Coronary artery (tissue), 2 donors: ENCODE measurements at regions not wholly inside any gene's neighbourhood (a gene's known extent, or its start where the extent isn't known, plus 50 kb on each side); places are given as distances from the start of the nearest gene placed in this dataset.
"Not testable (repeated sequence)": the region's sequence is repeated elsewhere in the genome, so short reads cannot be mapped to it uniquely, and the experiment has no call there.

Experiments used
- DNase-seq: peaks from one replicate; pipeline ENCODE4 v3.0.0-alpha.2; 2017; ENCODE audit warnings: low spot score
- H3K27ac ChIP-seq, 2 donors: fragments of 200-600 bp; sonication (generic); one replicate each; pipeline ENCODE4 v1.5.1; 2016 to 2019
- H3K4me3 ChIP-seq: fragments of 200-600 bp; sonication (generic); 2 replicates; pipeline ENCODE4 v1.5.1; 2016; ENCODE audit warnings: mild to moderate bottlenecking, moderate library complexity
- TF ChIP-seq, protein P1 (sequence below): fragments of 200-600 bp; sonication (generic); IDR thresholded peaks from one replicate; pipeline ENCODE4 v1.5.1; 2019; ENCODE audit warnings: antibody characterized with exemption

- H3K27ac ChIP-seq: no peak overlapping the region
- no peak overlapping the region for H3K4me3 ChIP-seq
- TF ChIP-seq, protein P1, sequence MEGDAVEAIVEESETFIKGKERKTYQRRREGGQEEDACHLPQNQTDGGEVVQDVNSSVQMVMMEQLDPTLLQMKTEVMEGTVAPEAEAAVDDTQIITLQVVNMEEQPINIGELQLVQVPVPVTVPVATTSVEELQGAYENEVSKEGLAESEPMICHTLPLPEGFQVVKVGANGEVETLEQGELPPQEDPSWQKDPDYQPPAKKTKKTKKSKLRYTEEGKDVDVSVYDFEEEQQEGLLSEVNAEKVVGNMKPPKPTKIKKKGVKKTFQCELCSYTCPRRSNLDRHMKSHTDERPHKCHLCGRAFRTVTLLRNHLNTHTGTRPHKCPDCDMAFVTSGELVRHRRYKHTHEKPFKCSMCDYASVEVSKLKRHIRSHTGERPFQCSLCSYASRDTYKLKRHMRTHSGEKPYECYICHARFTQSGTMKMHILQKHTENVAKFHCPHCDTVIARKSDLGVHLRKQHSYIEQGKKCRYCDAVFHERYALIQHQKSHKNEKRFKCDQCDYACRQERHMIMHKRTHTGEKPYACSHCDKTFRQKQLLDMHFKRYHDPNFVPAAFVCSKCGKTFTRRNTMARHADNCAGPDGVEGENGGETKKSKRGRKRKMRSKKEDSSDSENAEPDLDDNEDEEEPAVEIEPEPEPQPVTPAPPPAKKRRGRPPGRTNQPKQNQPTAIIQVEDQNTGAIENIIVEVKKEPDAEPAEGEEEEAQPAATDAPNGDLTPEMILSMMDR: no peak
- DNase-seq: no peak
Measured at GRCh38 chr7:66556177-66556548, 72.5 kb upstream of the KCTD7 start.

GRCh38 chr7:66556549-66557213 lies 72.0 kb upstream of the KCTD7 start:
- TF ChIP-seq, protein P1: no peak
- Histone ChIP-seq H3K27ac (no peak overlapping the region), H3K4me3 (no peak overlapping the region)
- no peak for DNase-seq

GRCh38 chr7:66557214-66558200 lies 71.2 kb upstream of the KCTD7 start:
- peak overlapping the region in 1 of 2 donors; percentile 15 for H3K27ac ChIP-seq
- peak overlapping the region; percentile 34 for H3K4me3 ChIP-seq
- DNase-seq: no peak
- TF ChIP-seq, protein P1: peak; percentile 98

DNA sequence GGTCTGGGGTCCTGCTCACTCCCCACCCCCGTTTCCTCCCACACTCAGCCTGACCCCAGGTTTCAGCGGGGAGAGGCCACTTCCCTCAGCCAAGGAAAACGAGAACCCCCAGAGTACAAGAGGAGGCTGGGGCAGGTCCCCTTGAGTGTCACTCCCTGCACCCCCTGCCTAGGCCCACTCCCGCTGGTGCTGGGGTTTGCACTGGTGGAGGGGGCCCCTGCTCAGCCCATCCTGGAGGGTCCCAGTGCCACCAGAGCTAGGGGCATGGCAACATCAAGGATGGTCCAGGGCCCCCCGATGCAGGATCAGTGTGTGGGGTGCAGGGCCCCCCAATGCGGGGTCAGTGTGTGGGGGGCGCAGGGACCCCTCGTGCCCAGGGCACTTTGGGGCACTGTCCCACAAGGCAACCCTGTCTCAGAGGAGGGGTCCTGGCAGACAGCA lies 70.5 kb upstream of the KCTD7 start:
- no peak for DNase-seq
- TF ChIP-seq, protein P1: no peak
- no peak overlapping the region for H3K4me3 ChIP-seq
- no peak overlapping the region for H3K27ac ChIP-seq

GRCh38 chr7:66558660-66559465 lies 69.8 kb upstream of the KCTD7 start:
- TF ChIP-seq, protein P1: no peak
- no peak overlapping the region for H3K4me3 ChIP-seq
- no peak overlapping the region for H3K27ac ChIP-seq
- no peak for DNase-seq

- no peak for DNase-seq
- H3K27ac ChIP-seq: no peak overlapping the region
- H3K4me3 ChIP-seq: no peak overlapping the region
- TF ChIP-seq, protein P1: no peak
Measured at GRCh38 chr7:66564045-66564444, 64.6 kb upstream of the KCTD7 start.

DNA sequence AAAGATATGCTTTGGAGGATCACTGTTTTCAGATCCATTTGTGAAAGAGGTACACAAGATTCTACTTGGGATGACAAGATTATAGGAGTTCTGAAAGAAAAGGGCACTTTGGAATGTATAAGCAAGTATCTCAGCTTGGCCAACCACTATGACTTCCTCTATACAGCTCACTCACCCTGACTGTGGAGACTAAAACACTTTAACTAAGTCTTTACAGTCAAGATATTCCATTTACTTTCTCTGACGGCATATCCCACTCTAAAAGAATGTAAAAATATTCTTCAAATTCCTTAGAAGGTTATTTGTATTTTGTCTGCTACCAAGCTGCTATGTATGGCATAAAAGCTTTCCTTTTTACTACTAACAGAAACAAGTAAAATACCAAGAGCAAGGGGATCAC lies 58.5 kb upstream of the KCTD7 start:
- not testable (repeated sequence) for H3K27ac ChIP-seq, DNase-seq, H3K4me3 ChIP-seq
